Activated CD4-positive, alpha-beta T cell treated with anti-CD3 and anti-CD28 coated beads for 36 hours (primary cell): ENCODE measurements at regions not wholly inside any gene's neighbourhood (a gene's known extent, or its start where the extent isn't known, plus 50 kb on each side); places are given as distances from the start of the nearest gene placed in this dataset.
"Not testable (repeated sequence)": the region's sequence is repeated elsewhere in the genome, so short reads cannot be mapped to it uniquely, and the experiment has no call there.

ENCODE experiments used
- ATAC-seq: fragments of 200-7000 bp; cut with Tn5 transposase; one replicate; pipeline ENCODE4 v1.10.0; 2021; ENCODE audit warnings: mild to moderate bottlenecking, moderate library complexity
- CTCF ChIA-PET: fragments of 350-600 bp; sonication (Branson Sonifier 250); formaldehyde crosslinking; loops from one replicate; lab custom pipeline; 2021; ENCODE audit warnings: antibody characterized with exemption; lab: Charles Lee
- POLR2A ChIA-PET: fragments of 350-600 bp; sonication (Branson Sonifier 250); formaldehyde crosslinking; loops from one replicate; lab custom pipeline; 2021; ENCODE audit warnings: antibody characterized with exemption, inconsistent platforms; lab: Charles Lee
- DNase-seq: peaks from one replicate; pipeline ENCODE4 v3.0.0-alpha.2; 2020
- H3K27ac Mint-ChIP-seq: one replicate; pipeline ENCODE4 v1.8.0; 2021; ENCODE audit warnings: mixed read lengths
- H3K27me3 Mint-ChIP-seq: one replicate; pipeline ENCODE4 v1.8.0; 2021; ENCODE audit warnings: mixed read lengths
- H3K36me3 Mint-ChIP-seq: one replicate; pipeline ENCODE4 v1.8.0; 2021; ENCODE audit warnings: low read depth, mixed read lengths
- H3K4me1 Mint-ChIP-seq: one replicate; pipeline ENCODE4 v1.8.0; 2021; ENCODE audit warnings: mixed read lengths
- H3K4me3 Mint-ChIP-seq: one replicate; pipeline ENCODE4 v1.8.0; 2021; ENCODE audit warnings: mild to moderate bottlenecking, moderate library complexity, mixed read lengths
- H3K9me3 Mint-ChIP-seq: one replicate; pipeline ENCODE4 v1.8.0; 2021; ENCODE audit warnings: low read depth, mixed read lengths
- intact Hi-C, 2 experiments: fragments of 100-400 bp; cut with DNase I in 1 of 2; cut with micrococcal nuclease in 1 of 2; formaldehyde crosslinking; loops; one replicate each; pipeline versions ENCODE4 v1.14.2 to v1.15.1; 2022 to 2024; cut with DNase I, micrococcal nuclease

DNA sequence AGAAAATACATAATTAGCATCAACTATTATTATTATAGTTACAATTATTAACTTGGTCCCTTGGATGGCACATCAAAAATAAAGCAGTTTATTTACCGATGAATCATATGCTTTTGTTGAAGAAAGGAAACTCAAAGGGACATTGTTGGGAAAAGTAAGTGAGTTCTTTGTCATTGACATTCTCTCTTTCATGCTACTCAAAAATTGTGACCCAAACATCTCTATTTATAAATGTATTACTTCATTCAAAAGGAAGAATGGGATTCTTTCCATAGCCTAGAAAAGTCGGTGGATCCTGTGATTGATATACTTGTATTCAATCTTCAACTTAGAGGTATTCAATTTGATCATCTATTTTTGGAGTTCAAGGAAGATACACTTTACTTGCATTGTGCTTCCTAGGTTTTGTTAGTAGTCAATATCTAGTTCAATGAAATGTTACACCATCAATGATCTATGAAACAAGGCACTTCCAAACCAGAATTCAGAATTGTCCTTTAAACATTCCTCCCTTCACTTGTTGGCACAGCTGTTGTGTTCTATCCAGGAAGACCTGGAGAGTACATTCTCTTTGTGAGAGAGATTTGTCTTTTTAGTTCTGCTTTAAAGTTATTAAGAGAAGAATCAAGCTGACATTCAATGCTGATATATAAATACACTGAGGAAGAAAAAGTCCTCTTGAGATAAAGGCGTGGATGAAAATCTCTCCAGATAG lies 235.2 kb downstream of the TMEM26 start:
- H3K27me3 Mint-ChIP-seq, result peaks cover 2% of the 10 kb centered on the region
- DNase-seq (no peak), ATAC-seq (no peak)
- intact Hi-C loops, result no loop called here
- H3K4me3 Mint-ChIP-seq, result no peak overlapping the region
- no peak overlapping the region for H3K27ac Mint-ChIP-seq
- POLR2A ChIA-PET, result no interaction called here
- H3K36me3 Mint-ChIP-seq, result no peaks in the 10 kb centered on the region
- CTCF ChIA-PET, result interaction anchor here (0.5 to 1.4 kb wide), 2 partner anchors 10 to 895 kb away, joined by 4 read pairs; no protein-coding TSS in a partner anchor
- no peaks in the 10 kb centered on the region for H3K9me3 Mint-ChIP-seq
- H3K4me1 Mint-ChIP-seq, result no peaks in the 10 kb centered on the region

DNA sequence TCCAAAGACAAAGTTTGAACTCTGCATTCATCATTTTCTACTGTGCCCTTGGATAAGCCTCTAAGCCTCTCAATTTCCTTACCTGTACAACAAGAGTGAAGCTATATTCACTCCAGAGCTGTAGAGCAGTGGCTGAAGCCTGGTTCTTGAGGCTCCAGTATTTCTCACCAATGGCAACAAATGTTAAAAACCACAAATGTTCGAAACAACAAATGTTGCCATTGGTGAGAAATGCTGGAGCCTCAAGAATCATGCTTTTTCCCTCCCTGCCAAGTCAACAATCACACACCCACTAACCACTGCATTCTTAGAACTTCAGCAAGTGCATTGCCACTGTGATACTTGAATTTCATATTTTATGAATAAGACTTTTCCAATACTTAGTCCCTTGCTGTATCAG lies 237.9 kb downstream of the TMEM26 start:
- no peak for DNase-seq
- Mint-ChIP-seq H3K4me3 (no peak overlapping the region), H3K4me1 (no peaks in the 10 kb centered on the region), H3K9me3 (no peaks in the 10 kb centered on the region), H3K27me3 (peaks cover 2% of the 10 kb centered on the region), H3K27ac (no peak overlapping the region), H3K36me3 (no peaks in the 10 kb centered on the region)
- ChIA-PET CTCF (interaction anchor here (1.6 kb wide), 1 partner anchor 75 kb away, joined by 4 read pairs; no protein-coding TSS in a partner anchor), POLR2A (interaction anchor here (0.7 kb wide), 1 partner anchor 20 kb away, joined by 4 read pairs; no protein-coding TSS in a partner anchor)
- ATAC-seq, result no peak
- intact Hi-C loops, result no loop called here

DNA sequence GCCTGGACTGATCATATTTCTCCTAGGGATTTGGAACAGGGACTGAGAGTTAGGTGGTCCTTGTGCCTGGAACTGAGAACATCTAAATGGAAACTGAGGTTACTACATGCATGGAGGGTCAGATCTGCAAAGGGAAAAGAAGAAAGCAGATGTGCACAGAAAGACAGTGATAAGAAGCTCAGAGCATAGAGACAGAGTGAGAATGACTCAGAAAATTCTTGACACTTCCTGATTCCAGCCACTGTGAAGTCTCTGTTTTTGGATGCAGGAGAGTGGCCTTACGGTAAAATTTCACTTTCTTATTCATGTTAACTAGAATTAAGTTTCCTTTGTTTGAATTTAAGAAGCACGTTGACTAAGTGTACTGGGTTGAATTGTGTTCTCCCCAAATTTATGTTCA lies 241.7 kb downstream of the TMEM26 start:
- ChIA-PET CTCF (no interaction called here), POLR2A (no interaction called here)
- DNase-seq (no peak), ATAC-seq (no peak)
- Mint-ChIP-seq H3K9me3 (no peaks in the 10 kb centered on the region), H3K27me3 (no peaks in the 10 kb centered on the region), H3K36me3 (no peaks in the 10 kb centered on the region), H3K4me3 (no peak overlapping the region), H3K27ac (no peak overlapping the region), H3K4me1 (no peaks in the 10 kb centered on the region)
- intact Hi-C loops, result no loop called here

DNA sequence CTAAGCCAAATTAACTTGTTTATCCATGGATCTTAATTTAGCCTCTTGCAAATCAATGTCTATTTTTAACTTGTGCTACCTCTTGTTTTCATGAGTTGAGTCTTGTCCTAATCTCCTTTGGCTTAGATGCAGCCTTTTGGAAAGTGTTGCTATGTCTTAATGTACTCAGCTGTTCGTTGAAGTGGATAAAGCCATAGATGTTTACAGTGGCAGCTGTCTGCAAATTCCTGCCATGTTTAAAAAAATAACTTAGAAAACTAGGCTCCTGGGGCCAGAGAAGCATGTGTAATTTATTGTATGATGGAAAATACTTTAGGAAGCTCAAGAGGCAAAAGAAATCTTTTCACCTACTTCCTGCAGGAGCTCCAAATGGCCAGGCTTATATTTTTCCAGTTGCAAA lies 253.1 kb upstream of the RHOBTB1 start:
- no peak overlapping the region for H3K4me3 Mint-ChIP-seq
- no peaks in the 10 kb centered on the region for H3K36me3 Mint-ChIP-seq
- CTCF ChIA-PET, result no interaction called here
- H3K27ac Mint-ChIP-seq, result no peak overlapping the region
- peaks cover 3% of the 10 kb centered on the region for H3K9me3 Mint-ChIP-seq
- peaks cover 4% of the 10 kb centered on the region for H3K27me3 Mint-ChIP-seq
- ATAC-seq, result no peak
- POLR2A ChIA-PET, result no interaction called here
- intact Hi-C loops, result loop anchor here in 1 of 2 experiments (10.0 kb wide), 1 partner anchor 382 kb away; no protein-coding TSS in a partner anchor
- H3K4me1 Mint-ChIP-seq, result no peaks in the 10 kb centered on the region
- no peak for DNase-seq

DNA sequence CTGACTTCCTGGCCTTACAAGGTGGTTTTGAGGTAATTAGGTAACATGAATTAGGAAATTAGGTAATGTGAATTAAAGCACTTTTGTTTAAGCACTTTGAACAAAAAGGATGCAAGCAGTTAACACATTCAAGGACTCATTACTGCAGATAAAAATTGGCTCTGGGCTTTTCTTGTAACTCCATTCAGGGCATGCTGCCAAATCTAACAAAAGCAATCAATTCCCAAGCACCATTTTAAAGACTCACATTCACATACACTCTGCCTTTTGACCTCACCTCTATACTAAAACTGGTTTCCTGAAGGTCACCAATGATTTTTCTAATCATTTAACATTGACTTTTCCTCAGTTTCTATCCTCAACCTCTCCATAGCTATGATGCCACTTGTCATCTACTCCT lies 251.2 kb upstream of the RHOBTB1 start:
- Mint-ChIP-seq H3K27ac (no peak overlapping the region), H3K4me1 (no peaks in the 10 kb centered on the region), H3K27me3 (peaks cover 4% of the 10 kb centered on the region), H3K36me3 (no peaks in the 10 kb centered on the region), H3K9me3 (peaks cover 3% of the 10 kb centered on the region), H3K4me3 (no peak overlapping the region)
- POLR2A ChIA-PET, result no interaction called here
- ATAC-seq (no peak), DNase-seq (no peak)
- intact Hi-C loops, result loop anchor here in 1 of 2 experiments (10.0 kb wide), 1 partner anchor 380 kb away; no protein-coding TSS in a partner anchor
- CTCF ChIA-PET, result interaction anchor here (0.7 kb wide), 1 partner anchor 376 kb away, joined by 3 read pairs; no protein-coding TSS in a partner anchor

DNA sequence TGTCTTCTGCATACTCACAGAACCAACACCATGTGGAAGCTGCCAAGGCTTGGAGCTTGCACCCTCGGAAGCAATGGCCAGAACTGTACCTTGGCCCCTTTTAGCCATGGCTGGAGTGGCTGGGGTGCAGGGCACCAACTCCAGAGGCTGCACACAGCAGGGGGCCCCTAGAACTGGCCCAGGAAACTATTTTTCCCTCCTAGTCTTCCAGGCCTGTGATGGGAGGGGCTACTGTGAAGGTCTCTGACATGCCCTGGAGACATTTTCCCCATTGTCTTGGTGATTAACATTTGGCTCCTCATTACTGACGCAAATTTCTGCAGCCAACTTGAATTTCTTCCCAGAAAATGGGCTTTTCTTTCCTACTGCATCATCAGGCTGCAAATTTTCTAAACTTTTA lies 248.6 kb upstream of the RHOBTB1 start:
- H3K4me1 Mint-ChIP-seq, H3K9me3 Mint-ChIP-seq, H3K27me3 Mint-ChIP-seq, H3K4me3 Mint-ChIP-seq, CTCF ChIA-PET, POLR2A ChIA-PET, ATAC-seq, H3K27ac Mint-ChIP-seq, DNase-seq, H3K36me3 Mint-ChIP-seq: not testable (repeated sequence)
- intact Hi-C loops, result loop anchor here in 1 of 2 experiments (10.0 kb wide), 1 partner anchor 378 kb away; no protein-coding TSS in a partner anchor

DNA sequence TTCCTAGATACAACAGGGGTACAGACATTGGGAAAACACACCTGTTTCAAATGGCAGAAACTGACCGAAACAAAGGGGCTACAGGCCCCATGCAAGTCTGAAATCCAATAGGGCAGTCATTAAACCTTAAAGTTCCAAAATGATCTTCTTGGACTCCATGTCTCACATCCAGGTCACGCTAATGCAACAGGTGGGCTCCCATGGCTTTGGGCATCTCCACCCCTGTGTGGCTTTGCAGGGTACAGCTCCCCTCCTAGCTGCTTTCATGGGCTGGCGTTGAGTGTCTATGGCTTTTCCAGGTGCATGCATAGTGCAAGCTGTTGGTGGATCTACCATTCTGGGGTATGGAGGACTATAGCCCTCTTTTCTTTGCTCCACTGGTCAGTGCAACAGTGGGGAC lies 248.1 kb upstream of the RHOBTB1 start:
- CTCF ChIA-PET, result interaction anchor here (0.8 kb wide), 1 partner anchor 1543 kb away, joined by 3 read pairs; no protein-coding TSS in a partner anchor
- H3K9me3 Mint-ChIP-seq, result peaks cover 3% of the 10 kb centered on the region
- no peak overlapping the region for H3K27ac Mint-ChIP-seq
- ATAC-seq (no peak), DNase-seq (no peak)
- H3K4me3 Mint-ChIP-seq, result no peak overlapping the region
- intact Hi-C loops, result loop anchor here in 1 of 2 experiments (10.0 kb wide), 1 partner anchor 377 kb away; no protein-coding TSS in a partner anchor
- H3K4me1 Mint-ChIP-seq, result no peaks in the 10 kb centered on the region
- no peaks in the 10 kb centered on the region for H3K36me3 Mint-ChIP-seq
- H3K27me3 Mint-ChIP-seq, result peaks cover 6% of the 10 kb centered on the region
- POLR2A ChIA-PET, result no interaction called here

DNA sequence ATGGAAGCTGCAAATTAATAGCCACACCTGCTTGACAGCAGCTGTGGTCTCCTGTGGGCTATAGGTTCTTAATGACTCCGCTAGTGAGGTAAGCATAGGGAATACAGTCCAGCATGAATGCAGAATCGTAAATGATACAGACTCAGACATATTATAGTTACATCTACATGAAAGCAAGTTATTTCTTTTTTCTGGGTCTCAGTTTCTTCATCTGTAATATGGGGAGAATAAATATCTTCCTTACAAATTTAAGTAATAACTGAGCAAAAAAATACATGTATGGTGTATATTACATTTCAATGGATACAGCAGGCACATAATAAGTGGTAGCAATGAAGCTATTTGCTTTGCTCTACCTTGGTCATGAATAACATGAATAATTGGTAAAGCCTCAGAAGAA lies 245.9 kb upstream of the RHOBTB1 start:
- Mint-ChIP-seq H3K36me3 (no peaks in the 10 kb centered on the region), H3K4me3 (no peak overlapping the region), H3K9me3 (peaks cover 3% of the 10 kb centered on the region), H3K4me1 (no peaks in the 10 kb centered on the region), H3K27me3 (peaks cover 6% of the 10 kb centered on the region), H3K27ac (no peak overlapping the region)
- ChIA-PET CTCF (no interaction called here), POLR2A (no interaction called here)
- intact Hi-C loops, result loop anchor here in 1 of 2 experiments (10.0 kb wide), 1 partner anchor 375 kb away; no protein-coding TSS in a partner anchor
- ATAC-seq (no peak), DNase-seq (no peak)

DNA sequence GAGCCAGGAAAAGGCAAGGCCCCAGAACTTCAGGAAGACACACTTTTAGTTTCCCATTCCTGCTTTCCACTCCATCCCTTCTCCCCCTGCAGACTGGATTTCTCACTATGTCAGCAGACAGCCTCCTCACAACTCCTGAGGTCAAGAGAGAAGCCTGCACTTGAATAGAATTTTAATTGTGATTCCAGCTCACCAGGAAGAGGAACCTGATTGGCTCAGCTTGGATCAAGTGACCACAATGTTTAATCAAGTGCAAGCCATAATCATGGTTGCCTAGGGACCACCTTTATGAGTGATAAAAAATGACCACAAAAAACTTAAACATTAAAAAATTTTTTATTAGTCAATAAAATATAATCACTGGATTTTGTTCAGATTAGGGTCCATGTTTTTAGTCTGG lies 244.7 kb upstream of the RHOBTB1 start:
- no peak overlapping the region for H3K4me3 Mint-ChIP-seq
- no peaks in the 10 kb centered on the region for H3K4me1 Mint-ChIP-seq
- ChIA-PET CTCF (no interaction called here), POLR2A (no interaction called here)
- no peak overlapping the region for H3K27ac Mint-ChIP-seq
- DNase-seq (no peak), ATAC-seq (no peak)
- peaks cover 3% of the 10 kb centered on the region for H3K9me3 Mint-ChIP-seq
- no peaks in the 10 kb centered on the region for H3K36me3 Mint-ChIP-seq
- H3K27me3 Mint-ChIP-seq, result peaks cover 6% of the 10 kb centered on the region
- intact Hi-C loops, result no loop called here

DNA sequence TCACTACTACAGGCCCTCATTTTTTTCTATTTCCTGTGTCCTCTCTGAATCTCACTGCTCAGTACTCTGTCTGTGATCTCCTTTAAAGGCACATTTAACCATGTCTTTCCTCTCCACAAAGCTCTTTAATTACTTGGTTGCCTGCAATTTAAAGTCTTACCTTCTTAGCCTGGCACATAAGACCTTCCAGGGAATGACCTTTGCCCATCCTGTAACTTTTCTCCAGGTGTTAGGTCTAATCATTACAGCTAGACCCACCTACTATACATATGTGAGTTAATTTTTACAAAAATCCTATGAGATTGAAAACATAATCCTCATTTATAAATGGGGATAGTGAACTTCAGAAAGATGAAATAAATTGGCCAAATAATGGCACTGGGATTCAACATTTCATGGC lies 244.1 kb upstream of the RHOBTB1 start:
- Mint-ChIP-seq H3K4me1 (no peaks in the 10 kb centered on the region), H3K27ac (no peak overlapping the region), H3K4me3 (no peak overlapping the region)

DNA sequence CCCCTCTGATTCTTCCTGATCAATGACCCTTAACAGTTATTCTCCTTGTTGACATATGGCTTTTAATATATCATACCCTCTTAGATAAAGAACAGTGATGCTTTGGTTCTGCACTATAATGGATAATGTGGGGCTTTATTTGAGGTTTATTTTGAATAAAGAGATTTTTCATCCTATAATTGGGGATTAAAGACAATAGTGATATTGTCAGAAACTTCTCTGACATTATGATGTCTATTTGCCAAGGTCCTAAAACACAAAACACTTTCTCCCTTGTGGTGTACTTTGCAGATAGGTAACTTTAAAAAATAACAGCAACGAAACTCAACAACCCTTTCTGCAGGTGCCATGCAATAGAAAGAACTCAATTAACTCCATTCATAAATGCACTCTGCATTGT lies 243.6 kb upstream of the RHOBTB1 start:
- Mint-ChIP-seq H3K4me3 (no peak overlapping the region), H3K9me3 (no peaks in the 10 kb centered on the region), H3K4me1 (no peaks in the 10 kb centered on the region), H3K36me3 (no peaks in the 10 kb centered on the region), H3K27me3 (peaks cover 2% of the 10 kb centered on the region), H3K27ac (no peak overlapping the region)
- ATAC-seq (no peak), DNase-seq (no peak)
- intact Hi-C loops, result no loop called here
- CTCF ChIA-PET, result no interaction called here
- POLR2A ChIA-PET, result no interaction called here

More for the DNA sequence above, 244.1 kb upstream of the RHOBTB1 start:
- ChIA-PET CTCF (no interaction called here), POLR2A (no interaction called here)
- ATAC-seq, result no peak
- DNase-seq, result no peak
- intact Hi-C loops, result no loop called here
- H3K36me3 Mint-ChIP-seq, result no peaks in the 10 kb centered on the region
- H3K27me3 Mint-ChIP-seq, result peaks cover 2% of the 10 kb centered on the region
- no peaks in the 10 kb centered on the region for H3K9me3 Mint-ChIP-seq

DNA sequence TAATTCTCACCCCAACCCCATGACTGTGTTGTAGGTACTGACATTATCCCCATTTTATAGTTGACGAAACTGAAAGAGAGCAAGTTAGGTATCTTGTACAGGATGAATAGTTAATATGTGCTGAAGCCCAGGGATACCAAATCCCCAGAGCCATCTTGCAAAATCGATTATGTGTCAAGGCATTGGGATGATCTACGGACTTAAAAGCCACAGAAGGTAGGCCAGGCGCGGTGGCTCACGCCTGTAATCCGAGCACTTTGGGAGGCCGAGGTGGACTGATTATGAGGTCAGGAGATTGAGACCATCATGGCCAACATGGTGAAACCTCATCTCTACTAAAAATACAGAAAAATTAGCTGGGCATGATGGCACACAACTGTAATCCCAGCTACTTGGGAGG lies 242.4 kb upstream of the RHOBTB1 start:
- DNase-seq (no peak), ATAC-seq (no peak)
- Mint-ChIP-seq H3K36me3 (no peaks in the 10 kb centered on the region), H3K4me3 (no peak overlapping the region), H3K27ac (no peak overlapping the region), H3K4me1 (no peaks in the 10 kb centered on the region), H3K9me3 (no peaks in the 10 kb centered on the region), H3K27me3 (peaks cover 2% of the 10 kb centered on the region)
- ChIA-PET CTCF (no interaction called here), POLR2A (no interaction called here)
- intact Hi-C loops, result no loop called here
